ENCODE measurements at regions not wholly inside any gene's neighbourhood (a gene's known extent, or its start where the extent isn't known, plus 50 kb on each side); places are given as distances from the start of the nearest gene placed in this dataset.

- H3K4me3 ChIP-seq: no peak overlapping the region
- no peak for TF ChIP-seq POLR2A (IDR thresholded peaks at IDR 0.05)
- TF ChIP-seq, protein P1, sequence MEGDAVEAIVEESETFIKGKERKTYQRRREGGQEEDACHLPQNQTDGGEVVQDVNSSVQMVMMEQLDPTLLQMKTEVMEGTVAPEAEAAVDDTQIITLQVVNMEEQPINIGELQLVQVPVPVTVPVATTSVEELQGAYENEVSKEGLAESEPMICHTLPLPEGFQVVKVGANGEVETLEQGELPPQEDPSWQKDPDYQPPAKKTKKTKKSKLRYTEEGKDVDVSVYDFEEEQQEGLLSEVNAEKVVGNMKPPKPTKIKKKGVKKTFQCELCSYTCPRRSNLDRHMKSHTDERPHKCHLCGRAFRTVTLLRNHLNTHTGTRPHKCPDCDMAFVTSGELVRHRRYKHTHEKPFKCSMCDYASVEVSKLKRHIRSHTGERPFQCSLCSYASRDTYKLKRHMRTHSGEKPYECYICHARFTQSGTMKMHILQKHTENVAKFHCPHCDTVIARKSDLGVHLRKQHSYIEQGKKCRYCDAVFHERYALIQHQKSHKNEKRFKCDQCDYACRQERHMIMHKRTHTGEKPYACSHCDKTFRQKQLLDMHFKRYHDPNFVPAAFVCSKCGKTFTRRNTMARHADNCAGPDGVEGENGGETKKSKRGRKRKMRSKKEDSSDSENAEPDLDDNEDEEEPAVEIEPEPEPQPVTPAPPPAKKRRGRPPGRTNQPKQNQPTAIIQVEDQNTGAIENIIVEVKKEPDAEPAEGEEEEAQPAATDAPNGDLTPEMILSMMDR (IDR thresholded peaks at IDR 0.05): no peak
- no peak for DNase-seq
- H3K4me1 ChIP-seq: no peaks in the 10 kb centered on the region
- H3K27me3 ChIP-seq: no peaks in the 10 kb centered on the region
- intact Hi-C loops (cut with DNase I; ENCODE audit: low total_unique reads): no loop called here
- H3K36me3 ChIP-seq (ENCODE audit: low read depth, missing control alignments): no peaks in the 10 kb centered on the region
- no peaks in the 10 kb centered on the region for H3K9me3 ChIP-seq
- WGBS, 2 donors: 44 to 63% methylated on average over 5 of the region's 5 CpGs
- H3K27ac ChIP-seq: no peak overlapping the region
These were observed 196.8 kb downstream of the PRDM9 start for GRCh38 chr5:23703940-23704855.

- no peaks in the 10 kb centered on the region for H3K9me3 ChIP-seq
- H3K27me3 ChIP-seq: no peaks in the 10 kb centered on the region
- TF ChIP-seq, protein P1 (IDR thresholded peaks at IDR 0.05): no peak
- TF ChIP-seq POLR2A (IDR thresholded peaks at IDR 0.05): no peak
- H3K4me3 ChIP-seq: no peak overlapping the region
- intact Hi-C loops (cut with DNase I; ENCODE audit: low total_unique reads): no loop called here
- DNase-seq: no peak
- H3K27ac ChIP-seq: no peak overlapping the region
- H3K36me3 ChIP-seq (ENCODE audit: low read depth, missing control alignments): no peaks in the 10 kb centered on the region
- no peaks in the 10 kb centered on the region for H3K4me1 ChIP-seq
- WGBS, 2 donors: 83 to 87% methylated on average over 3 of the region's 3 CpGs
These were observed 210.1 kb downstream of the PRDM9 start for GRCh38 chr5:23717486-23717885.

- Histone ChIP-seq H3K27ac (no peak overlapping the region), H3K9me3 (no peaks in the 10 kb centered on the region), H3K27me3 (no peaks in the 10 kb centered on the region), H3K36me3 (ENCODE audit: low read depth, missing control alignments) (no peaks in the 10 kb centered on the region), H3K4me3 (no peak overlapping the region), H3K4me1 (no peaks in the 10 kb centered on the region)
- intact Hi-C loops (cut with DNase I; ENCODE audit: low total_unique reads): no loop called here
- no peak for TF ChIP-seq POLR2A (IDR thresholded peaks at IDR 0.05)
- TF ChIP-seq, protein P1 (IDR thresholded peaks at IDR 0.05): no peak
- 94 to 100% methylated on average over 1 of the region's 1 CpG for WGBS, 2 donors
- DNase-seq: no peak
These were observed 211.2 kb downstream of the PRDM9 start for GRCh38 chr5:23718564-23718963.

DNA sequence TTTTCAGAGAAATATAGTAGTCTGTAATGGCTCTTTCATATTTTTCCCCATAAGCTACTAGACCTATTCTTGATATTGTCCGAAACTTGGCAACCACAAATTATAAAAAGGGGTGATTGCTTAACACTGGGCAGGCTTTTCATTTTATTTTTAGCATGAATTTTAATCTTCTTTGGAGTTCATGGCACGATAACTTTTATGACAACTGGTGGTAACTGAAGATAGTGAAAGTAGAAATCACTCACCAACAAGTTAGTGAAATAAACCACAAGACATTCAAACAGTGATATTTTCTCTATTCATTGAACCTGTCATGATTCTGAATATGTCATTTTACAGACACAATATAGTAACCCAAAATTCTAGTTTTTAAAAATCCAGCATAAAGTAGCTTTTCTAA, 213.9 kb downstream of the PRDM9 start:
- TF ChIP-seq, protein P1 (IDR thresholded peaks at IDR 0.05): no peak
- TF ChIP-seq POLR2A (IDR thresholded peaks at IDR 0.05): no peak
- Histone ChIP-seq H3K36me3 (ENCODE audit: low read depth, missing control alignments) (no peaks in the 10 kb centered on the region), H3K4me3 (no peak overlapping the region), H3K4me1 (no peaks in the 10 kb centered on the region), H3K9me3 (no peaks in the 10 kb centered on the region), H3K27me3 (no peaks in the 10 kb centered on the region), H3K27ac (no peak overlapping the region)
- 41 to 70% methylated on average over 2 of the region's 2 CpGs for WGBS, 2 donors
- intact Hi-C loops (cut with DNase I; ENCODE audit: low total_unique reads): no loop called here
- DNase-seq: no peak

DNA sequence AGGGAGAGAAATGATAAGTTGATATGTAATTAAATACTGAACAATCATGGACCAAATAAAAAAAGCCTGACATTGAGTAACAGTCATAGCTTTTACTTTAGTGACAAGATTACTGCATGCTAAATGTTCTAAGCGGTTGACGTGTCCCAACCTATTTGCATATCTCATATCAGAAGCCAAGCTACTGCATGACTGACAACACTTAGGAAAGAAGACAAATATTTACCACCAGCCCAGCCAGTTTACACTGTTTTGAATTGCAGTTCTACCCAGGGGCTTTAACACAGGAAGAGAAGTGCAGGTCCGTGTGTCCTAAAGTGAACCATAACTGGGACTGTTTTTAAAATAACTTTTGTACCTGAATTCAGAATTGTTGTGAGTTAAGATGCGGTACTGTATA, 219.9 kb downstream of the PRDM9 start:
- Histone ChIP-seq H3K27ac (no peak overlapping the region), H3K36me3 (ENCODE audit: low read depth, missing control alignments) (no peaks in the 10 kb centered on the region), H3K4me1 (no peaks in the 10 kb centered on the region), H3K4me3 (no peak overlapping the region), H3K27me3 (no peaks in the 10 kb centered on the region), H3K9me3 (no peaks in the 10 kb centered on the region)
- WGBS, 2 donors: 63 to 65% methylated on average over 4 of the region's 4 CpGs
- TF ChIP-seq, protein P1 (IDR thresholded peaks at IDR 0.05): no peak
- no peak for TF ChIP-seq POLR2A (IDR thresholded peaks at IDR 0.05)
- intact Hi-C loops (cut with DNase I; ENCODE audit: low total_unique reads): no loop called here
- no peak for DNase-seq
